ENCODE measurements at regions not wholly inside any gene's neighbourhood (a gene's known extent, or its start where the extent isn't known, plus 50 kb on each side); places are given as distances from the start of the nearest gene placed in this dataset.

- no peak for TF ChIP-seq CTCF (conservative IDR thresholded peaks at IDR 0.05 in 1 of 2, IDR thresholded peaks at IDR 0.05 in 1 of 2; ENCODE audit: low read depth in 1 of 2, low read length in 2 of 2)
- no peak for TF ChIP-seq EZH2 (IDR thresholded peaks at IDR 0.05; ENCODE audit: low read length, missing control alignments)
These were observed 144.4 kb upstream of the USP24 start for GRCh38 chr1:55359611-55360010.
